ENCODE measurements at regions not wholly inside any gene's neighbourhood (a gene's known extent, or its start where the extent isn't known, plus 50 kb on each side); places are given as distances from the start of the nearest gene placed in this dataset.

GRCh38 chr1:37166005-37166404, 131.7 kb upstream of the GRIK3 start:
- no peak for TF ChIP-seq POLR2AphosphoS5 (IDR thresholded peaks at IDR 0.05; ENCODE audit: insufficient read depth, low read depth, low read length)
- TF ChIP-seq CTCF (IDR thresholded peaks at IDR 0.05; ENCODE audit: extremely low read depth in 1 of 2, insufficient read depth in 1 of 2, low read depth in 1 of 2, low read length in 2 of 2) = no peak
- TF ChIP-seq EZH2 (IDR thresholded peaks at IDR 0.05; ENCODE audit: borderline replicate concordance, low read depth, low read length, severe bottlenecking) = no peak

All from endothelial cell of umbilical vein (primary cell).